Activated CD4-positive, alpha-beta memory T cell treated with anti-CD3 and anti-CD28 coated beads for 36 hours (primary cell): ENCODE measurements at regions not wholly inside any gene's neighbourhood (a gene's known extent, or its start where the extent isn't known, plus 50 kb on each side); places are given as distances from the start of the nearest gene placed in this dataset.

Source experiments
- CTCF ChIA-PET: fragments of 350-600 bp; sonication (Branson Sonifier 250); formaldehyde crosslinking; loops from one replicate; lab custom pipeline; 2021; ENCODE audit warnings: antibody characterized with exemption, inconsistent platforms; lab: Charles Lee
- POLR2A ChIA-PET: fragments of 350-600 bp; sonication (Branson Sonifier 250); formaldehyde crosslinking; loops from one replicate; lab custom pipeline; 2021; ENCODE audit warnings: antibody characterized with exemption; lab: Charles Lee
- DNase-seq: peaks from one replicate; pipeline ENCODE4 v3.0.0-alpha.2; 2020
- H3K27ac Mint-ChIP-seq: one replicate; pipeline ENCODE4 v1.8.0; 2021; ENCODE audit warnings: mixed read lengths
- H3K27me3 Mint-ChIP-seq: one replicate; pipeline ENCODE4 v1.8.0; 2021; ENCODE audit warnings: mixed read lengths
- H3K36me3 Mint-ChIP-seq: one replicate; pipeline ENCODE4 v1.8.0; 2021; ENCODE audit warnings: mixed read lengths
- H3K4me1 Mint-ChIP-seq: one replicate; pipeline ENCODE4 v1.8.0; 2021; ENCODE audit warnings: low read depth, mixed read lengths
- H3K4me3 Mint-ChIP-seq: one replicate; pipeline ENCODE4 v1.8.0; 2021; ENCODE audit warnings: mild to moderate bottlenecking, mixed read lengths
- H3K9me3 Mint-ChIP-seq: one replicate; pipeline ENCODE4 v1.8.0; 2021; ENCODE audit warnings: mixed read lengths
- intact Hi-C: fragments of 100-400 bp; cut with micrococcal nuclease; formaldehyde crosslinking; loops from one replicate; pipeline ENCODE4 v1.15.1; 2023

DNA sequence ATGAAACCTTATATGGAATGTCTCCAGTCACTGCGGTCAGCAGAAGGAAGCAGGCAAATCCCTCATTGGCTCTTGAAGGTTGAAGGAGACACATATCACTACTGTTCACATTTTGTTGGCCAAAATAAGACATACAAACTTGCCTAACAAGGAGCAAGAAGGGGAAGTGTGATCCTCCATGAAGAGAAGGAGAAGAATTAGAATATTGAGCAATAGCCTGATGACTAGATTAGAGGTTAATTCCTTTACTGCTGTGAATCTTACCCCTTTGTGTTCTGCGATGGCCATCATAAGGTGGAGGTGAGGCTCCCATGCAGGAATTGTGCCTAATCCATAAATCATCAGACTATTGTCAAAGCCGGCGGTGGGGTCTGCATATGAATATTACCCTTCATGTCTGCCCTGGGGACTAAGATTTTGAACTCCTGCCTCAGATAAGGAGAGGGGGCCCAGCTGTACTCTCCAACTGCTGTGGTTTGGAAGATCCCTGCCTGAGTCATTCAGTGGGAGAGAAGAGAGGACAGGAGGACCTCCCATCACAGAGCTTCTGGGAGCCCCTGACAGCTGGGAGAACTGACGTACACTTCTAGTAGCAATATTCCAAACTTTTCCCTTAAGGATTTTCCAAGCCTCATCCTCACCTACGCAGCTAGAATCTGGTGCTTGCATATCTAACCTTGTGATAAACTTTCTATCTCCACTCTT lies 398.5 kb downstream of the REEP3 start:
- Mint-ChIP-seq H3K36me3 (no peaks in the 10 kb centered on the region), H3K9me3 (no peaks in the 10 kb centered on the region), H3K27ac (no peak overlapping the region), H3K27me3 (peaks cover 4% of the 10 kb centered on the region), H3K4me3 (no peak overlapping the region), H3K4me1 (no peaks in the 10 kb centered on the region)
- no peak for DNase-seq
- ChIA-PET POLR2A (no interaction called here), CTCF (no interaction called here)
- intact Hi-C loops: no loop called here

DNA sequence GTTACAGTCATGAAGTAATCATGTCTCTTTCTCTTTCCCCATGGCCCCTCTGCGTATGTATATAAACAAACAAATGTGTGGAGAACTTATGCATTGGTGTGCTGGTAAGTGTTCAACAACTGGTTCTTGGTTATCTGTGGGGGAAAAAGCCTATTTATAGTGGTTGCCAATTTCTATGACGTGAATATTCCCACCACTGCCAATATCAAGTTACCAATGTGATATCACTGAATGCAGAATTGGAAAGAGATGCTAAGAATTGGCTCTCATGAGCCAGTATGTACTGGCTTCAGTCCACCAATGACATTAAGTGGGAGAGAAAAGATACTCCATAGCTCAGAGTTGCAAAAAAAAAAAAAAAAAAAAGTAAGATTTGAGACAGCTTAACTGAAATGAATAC lies 399.7 kb downstream of the REEP3 start:
- intact Hi-C loops: no loop called here

GRCh38 chr10:63921908-63922467 lies 400.8 kb downstream of the REEP3 start:
- intact Hi-C loops: no loop called here
- peaks cover 7% of the 10 kb centered on the region for H3K27me3 Mint-ChIP-seq
- no peak for DNase-seq
- no peaks in the 10 kb centered on the region for H3K4me1 Mint-ChIP-seq
- no peaks in the 10 kb centered on the region for H3K9me3 Mint-ChIP-seq
- H3K36me3 Mint-ChIP-seq: no peaks in the 10 kb centered on the region
- H3K27ac Mint-ChIP-seq: no peak overlapping the region
- no peak overlapping the region for H3K4me3 Mint-ChIP-seq
- ChIA-PET POLR2A (no interaction called here), CTCF (no interaction called here)

More for the DNA sequence above, 399.7 kb downstream of the REEP3 start:
- ChIA-PET CTCF (interaction anchor here (0.6 kb wide), 1 partner anchor 304 kb away, joined by 3 read pairs; no protein-coding TSS in a partner anchor), POLR2A (no interaction called here)
- Mint-ChIP-seq H3K36me3 (no peaks in the 10 kb centered on the region), H3K27me3 (peaks cover 7% of the 10 kb centered on the region), H3K4me1 (no peaks in the 10 kb centered on the region), H3K27ac (no peak overlapping the region), H3K9me3 (no peaks in the 10 kb centered on the region), H3K4me3 (no peak overlapping the region)
- no peak for DNase-seq

DNA sequence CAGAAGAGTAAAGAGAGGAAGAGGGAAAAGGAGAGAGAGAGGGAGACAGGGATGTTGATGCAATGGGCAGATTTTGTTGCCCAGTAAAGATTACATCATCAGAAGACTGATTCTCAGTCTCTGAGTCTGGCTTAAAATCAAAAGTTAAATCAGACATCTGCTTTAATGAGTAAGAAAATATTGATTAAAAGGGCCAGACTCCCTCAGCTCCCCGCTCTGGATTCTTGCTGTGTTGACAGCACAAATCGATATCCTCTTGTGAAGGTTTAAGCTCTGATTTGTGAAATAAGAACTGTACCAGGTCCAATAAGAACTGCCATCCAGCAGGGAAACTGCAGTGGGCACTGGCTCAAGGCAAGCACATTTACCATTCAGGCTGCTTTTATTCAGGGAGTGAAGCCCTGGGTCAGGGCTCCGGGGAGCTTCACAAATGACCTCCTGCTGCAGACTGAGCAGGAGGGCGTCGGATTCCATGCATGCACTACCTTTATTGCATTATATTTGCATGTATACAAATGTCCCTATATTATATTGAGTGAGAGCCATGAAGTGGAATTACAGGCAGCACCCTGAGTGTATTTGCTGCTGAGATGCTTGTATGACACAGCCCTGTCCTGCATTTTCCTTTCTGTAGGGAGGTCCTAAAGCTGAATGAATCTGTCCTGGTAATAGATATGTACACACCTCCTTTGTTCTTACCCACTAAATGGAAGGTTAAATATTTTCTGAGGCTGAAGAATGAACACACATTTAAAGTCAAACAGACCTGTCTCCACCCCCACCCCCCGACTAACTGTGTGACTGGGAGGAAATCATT lies 401.5 kb downstream of the REEP3 start:
- no peak for DNase-seq
- intact Hi-C loops: no loop called here
- Mint-ChIP-seq H3K9me3 (no peaks in the 10 kb centered on the region), H3K27ac (no peak overlapping the region), H3K4me1 (no peaks in the 10 kb centered on the region), H3K27me3 (peaks cover 7% of the 10 kb centered on the region), H3K36me3 (no peaks in the 10 kb centered on the region), H3K4me3 (no peak overlapping the region)
- POLR2A ChIA-PET: no interaction called here
- CTCF ChIA-PET: no interaction called here

GRCh38 chr10:63929831-63930467 lies 408.7 kb downstream of the REEP3 start:
- ChIA-PET CTCF (no interaction called here), POLR2A (no interaction called here)
- Mint-ChIP-seq H3K36me3 (no peaks in the 10 kb centered on the region), H3K9me3 (no peaks in the 10 kb centered on the region), H3K4me1 (no peaks in the 10 kb centered on the region), H3K27me3 (peaks cover 11% of the 10 kb centered on the region), H3K27ac (no peak overlapping the region), H3K4me3 (no peak overlapping the region)
- intact Hi-C loops: no loop called here
- no peak for DNase-seq

GRCh38 chr10:63930584-63930983 lies 409.4 kb downstream of the REEP3 start:
- no peaks in the 10 kb centered on the region for H3K36me3 Mint-ChIP-seq
- H3K27me3 Mint-ChIP-seq: peaks cover 10% of the 10 kb centered on the region
- no peak overlapping the region for H3K4me3 Mint-ChIP-seq
- no peaks in the 10 kb centered on the region for H3K4me1 Mint-ChIP-seq
- ChIA-PET CTCF (interaction anchor here (1.1 kb wide), 1 partner anchor 64 kb away, joined by 3 read pairs; no protein-coding TSS in a partner anchor), POLR2A (no interaction called here)
- H3K27ac Mint-ChIP-seq: no peak overlapping the region
- no peaks in the 10 kb centered on the region for H3K9me3 Mint-ChIP-seq
- intact Hi-C loops: no loop called here
- DNase-seq: no peak

- no peak for DNase-seq
- H3K36me3 Mint-ChIP-seq: no peaks in the 10 kb centered on the region
- no peaks in the 10 kb centered on the region for H3K9me3 Mint-ChIP-seq
- ChIA-PET POLR2A (no interaction called here), CTCF (interaction anchor here (1.7 kb wide), 1 partner anchor 69 kb away, joined by 6 read pairs; no protein-coding TSS in a partner anchor)
- H3K27ac Mint-ChIP-seq: no peak overlapping the region
- H3K4me1 Mint-ChIP-seq: no peaks in the 10 kb centered on the region
- intact Hi-C loops: no loop called here
- H3K4me3 Mint-ChIP-seq: no peak overlapping the region
- H3K27me3 Mint-ChIP-seq: peaks cover 7% of the 10 kb centered on the region
Measured at GRCh38 chr10:63935705-63936104, 414.5 kb downstream of the REEP3 start.

- POLR2A ChIA-PET: no interaction called here
- CTCF ChIA-PET: interaction anchor here (1.5 to 1.9 kb wide), 2 partner anchors 37 to 74 kb away, joined by 4 to 5 read pairs; no protein-coding TSS in a partner anchor
- Mint-ChIP-seq H3K36me3 (no peaks in the 10 kb centered on the region), H3K4me3 (no peak overlapping the region), H3K27me3 (no peaks in the 10 kb centered on the region), H3K9me3 (no peaks in the 10 kb centered on the region), H3K4me1 (no peaks in the 10 kb centered on the region), H3K27ac (no peak overlapping the region)
- intact Hi-C loops: no loop called here
- DNase-seq: no peak
Measured at GRCh38 chr10:63940277-63940922, 419.2 kb downstream of the REEP3 start.

GRCh38 chr10:63964406-63964805 lies 443.2 kb downstream of the REEP3 start:
- Mint-ChIP-seq H3K4me3 (no peak overlapping the region), H3K27ac (no peak overlapping the region), H3K27me3 (peaks cover 5% of the 10 kb centered on the region), H3K36me3 (no peaks in the 10 kb centered on the region), H3K4me1 (no peaks in the 10 kb centered on the region), H3K9me3 (peaks cover 4% of the 10 kb centered on the region)
- intact Hi-C loops: no loop called here
- no peak for DNase-seq
- ChIA-PET POLR2A (no interaction called here), CTCF (no interaction called here)

DNA sequence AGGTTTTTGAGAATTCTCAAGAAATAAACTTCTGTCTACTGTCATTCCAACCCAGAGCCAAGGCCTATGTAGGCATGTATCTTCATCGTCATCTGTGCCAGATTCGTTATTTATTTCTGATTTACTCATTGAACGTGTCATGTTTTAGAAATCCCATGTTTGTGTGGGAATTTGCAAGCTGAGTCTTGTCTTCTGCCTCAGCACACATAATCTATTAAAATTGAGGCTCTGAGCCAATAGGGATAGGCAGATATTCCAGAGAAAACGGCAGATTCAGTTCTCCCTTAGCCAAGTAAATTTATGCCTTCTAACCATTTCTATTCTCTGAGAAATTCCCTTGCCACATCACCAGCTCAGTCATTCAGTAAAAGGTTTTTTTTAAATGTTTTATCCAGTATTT lies 444.6 kb downstream of the REEP3 start:
- H3K27ac Mint-ChIP-seq: no peak overlapping the region
- no peak overlapping the region for H3K4me3 Mint-ChIP-seq
- H3K4me1 Mint-ChIP-seq: no peaks in the 10 kb centered on the region
- ChIA-PET CTCF (interaction anchor here (2.5 kb wide), 1 partner anchor 12 kb away, joined by 15 read pairs; no protein-coding TSS in a partner anchor), POLR2A (no interaction called here)
- peaks cover 5% of the 10 kb centered on the region for H3K27me3 Mint-ChIP-seq
- no peak for DNase-seq
- intact Hi-C loops: no loop called here
- peaks cover 2% of the 10 kb centered on the region for H3K9me3 Mint-ChIP-seq
- no peaks in the 10 kb centered on the region for H3K36me3 Mint-ChIP-seq

DNA sequence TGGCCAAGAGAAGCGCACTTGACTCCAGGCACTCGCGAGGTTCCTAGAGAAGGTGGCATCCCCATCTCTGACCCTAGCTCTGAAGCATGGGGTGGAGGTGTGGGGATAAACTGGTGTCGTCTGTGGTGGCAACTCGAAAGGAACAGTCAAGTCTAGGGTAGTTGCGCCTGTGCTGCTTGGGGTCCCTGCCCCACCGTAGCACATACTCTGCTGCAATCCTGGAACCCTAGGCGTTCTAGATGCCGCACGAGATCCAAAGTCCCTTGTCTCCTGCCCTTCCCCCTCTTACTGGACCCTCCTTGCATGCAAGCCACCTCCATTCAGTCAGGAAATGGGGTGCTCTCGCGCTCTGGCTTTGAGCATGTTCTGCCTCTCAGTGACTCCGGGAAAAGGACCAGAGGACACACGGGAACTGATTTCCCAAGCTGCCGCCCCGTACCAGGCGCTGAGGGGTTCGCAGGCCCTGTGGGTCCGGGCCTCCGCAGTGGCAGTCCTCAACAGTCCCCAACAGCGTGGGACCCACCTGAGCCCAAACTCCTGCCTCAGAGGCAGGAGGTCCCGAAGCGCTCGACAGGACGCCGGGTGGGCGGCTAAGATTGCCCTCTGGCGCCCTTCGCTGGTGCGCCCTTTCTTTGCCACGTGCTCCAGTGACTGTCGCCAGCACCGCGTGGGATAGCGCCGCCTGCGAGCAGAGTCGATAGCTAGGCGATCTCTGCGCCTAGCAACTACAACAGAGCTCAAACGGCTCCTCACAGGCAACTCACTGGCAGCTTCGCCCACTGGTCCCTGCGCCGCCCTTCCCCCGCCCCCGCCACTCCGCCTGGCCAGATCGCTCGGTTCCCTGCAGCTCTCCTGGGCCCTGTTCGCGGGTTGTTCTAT lies 452.0 kb downstream of the REEP3 start:
- ChIA-PET CTCF (no interaction called here), POLR2A (no interaction called here)
- Mint-ChIP-seq H3K4me1 (no peaks in the 10 kb centered on the region), H3K36me3 (no peaks in the 10 kb centered on the region), H3K4me3 (no peak overlapping the region), H3K27me3 (no peaks in the 10 kb centered on the region), H3K27ac (no peak overlapping the region), H3K9me3 (peaks cover 2% of the 10 kb centered on the region)
- intact Hi-C loops: no loop called here
- DNase-seq: no peak
